ENCODE measurements at regions not wholly inside any gene's neighbourhood (a gene's known extent, or its start where the extent isn't known, plus 50 kb on each side); places are given as distances from the start of the nearest gene placed in this dataset.
"Not testable (repeated sequence)": the region's sequence is repeated elsewhere in the genome, so short reads cannot be mapped to it uniquely, and the experiment has no call there.

DNA sequence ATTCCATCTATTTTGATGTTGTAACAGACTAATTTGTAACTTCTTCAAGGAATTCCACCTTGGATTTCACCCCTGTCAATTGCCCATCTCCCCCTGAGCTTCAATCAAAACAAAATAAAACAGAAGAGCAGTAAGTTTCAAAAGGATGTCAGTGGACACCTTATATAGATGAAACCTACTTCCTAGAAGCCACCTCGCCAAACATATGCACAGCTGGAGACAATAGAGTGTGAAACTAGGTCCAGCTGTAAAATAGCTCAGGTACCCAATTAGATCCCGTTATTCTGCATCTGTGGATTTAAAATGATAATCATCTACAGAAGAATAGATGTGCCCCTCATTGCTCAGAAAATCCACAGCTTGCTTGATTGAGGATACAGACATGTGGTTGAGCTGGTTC lies 598.6 kb downstream of the SH2D4B start:
- no peak for DNase-seq

GRCh38 chr10:81145975-81146374 lies 608.3 kb downstream of the SH2D4B start:
- no peak for DNase-seq

DNA sequence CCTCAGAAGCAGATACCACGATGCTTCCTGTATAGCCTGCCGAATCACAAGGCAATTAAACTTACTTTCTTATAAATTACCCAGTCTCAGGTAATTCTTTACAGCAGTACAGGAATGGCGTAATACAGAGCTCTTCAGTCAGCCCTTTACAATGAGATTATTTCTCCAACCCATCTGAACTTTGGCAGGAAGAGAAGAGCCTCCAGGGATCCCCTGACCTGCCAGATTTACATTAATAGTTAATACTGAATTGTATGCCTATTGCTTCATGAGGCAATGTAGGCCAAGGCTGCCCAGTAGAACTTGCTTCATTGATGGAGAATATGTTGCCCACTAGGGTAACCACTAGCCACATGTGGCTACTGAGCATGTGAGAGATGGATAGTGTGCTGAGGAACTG lies 608.7 kb downstream of the SH2D4B start:
- DNase-seq = no peak

DNA sequence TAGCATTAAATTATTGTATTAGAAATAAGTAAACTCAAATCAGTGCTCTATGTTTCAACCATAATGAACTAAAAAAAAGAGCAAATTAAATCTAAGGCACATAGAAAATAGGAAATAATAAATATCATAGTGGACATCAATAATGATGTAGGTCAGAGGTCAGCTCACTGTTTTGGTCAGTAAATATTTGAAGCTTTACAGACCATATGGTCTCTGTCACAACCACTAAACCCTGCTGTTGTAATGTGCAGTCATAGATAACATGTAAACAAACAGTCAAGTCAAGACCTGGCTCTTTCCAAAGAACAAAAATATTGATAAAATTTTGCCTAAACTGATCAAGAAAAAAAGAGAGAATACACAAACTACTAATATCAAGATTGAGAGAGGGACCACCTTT lies 615.0 kb downstream of the SH2D4B start:
- DNase-seq = no peak

DNA sequence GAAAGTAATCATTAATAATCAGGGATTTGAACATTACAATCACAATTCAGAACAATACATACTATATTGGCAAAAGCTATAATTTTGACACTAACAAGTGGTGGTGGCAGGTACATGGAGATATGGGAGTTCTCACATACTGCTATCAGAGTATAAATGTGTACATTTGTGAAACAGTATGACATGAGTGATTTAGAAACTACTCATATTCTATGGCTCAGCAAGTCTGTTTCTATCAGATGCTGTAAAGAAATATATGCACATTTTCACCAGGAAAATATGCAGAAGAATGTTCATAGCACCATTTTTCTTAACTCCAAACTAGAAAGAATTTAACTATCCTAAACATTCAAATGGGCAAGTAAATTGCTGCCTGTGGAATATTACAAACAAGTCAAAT lies 620.0 kb downstream of the SH2D4B start:
- no peak for DNase-seq

DNA sequence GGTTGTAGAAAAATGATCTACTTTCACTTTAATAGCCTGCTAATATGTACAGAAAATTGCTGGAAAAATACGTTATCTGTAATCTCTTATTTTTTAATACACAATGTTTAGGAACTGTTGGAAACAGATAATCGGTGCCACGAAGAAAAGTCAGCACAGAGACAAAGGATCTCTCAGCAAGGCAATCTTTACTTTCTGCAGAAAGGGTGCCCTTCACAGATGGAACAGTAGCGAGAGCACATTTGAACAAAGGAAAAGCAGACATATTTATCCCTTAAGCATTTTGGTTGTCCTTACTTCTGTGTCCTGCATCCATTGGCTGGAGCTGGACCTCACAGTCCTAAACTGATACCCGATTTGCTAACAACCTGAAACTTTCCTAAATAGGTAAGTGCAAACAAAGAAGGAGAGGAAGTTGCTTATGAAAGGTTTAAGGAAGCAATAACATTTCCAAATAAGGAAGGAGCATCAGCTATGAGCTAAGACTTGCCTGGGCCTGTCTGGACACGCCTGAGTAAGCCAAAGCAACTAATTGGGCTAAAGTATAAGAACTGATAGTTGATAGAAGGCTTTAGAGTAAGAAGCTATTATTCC lies 640.0 kb downstream of the SH2D4B start:
- no peak for DNase-seq

- DNase-seq = no peak
Measured at GRCh38 chr10:81179324-81179723, 641.6 kb downstream of the SH2D4B start.

DNA sequence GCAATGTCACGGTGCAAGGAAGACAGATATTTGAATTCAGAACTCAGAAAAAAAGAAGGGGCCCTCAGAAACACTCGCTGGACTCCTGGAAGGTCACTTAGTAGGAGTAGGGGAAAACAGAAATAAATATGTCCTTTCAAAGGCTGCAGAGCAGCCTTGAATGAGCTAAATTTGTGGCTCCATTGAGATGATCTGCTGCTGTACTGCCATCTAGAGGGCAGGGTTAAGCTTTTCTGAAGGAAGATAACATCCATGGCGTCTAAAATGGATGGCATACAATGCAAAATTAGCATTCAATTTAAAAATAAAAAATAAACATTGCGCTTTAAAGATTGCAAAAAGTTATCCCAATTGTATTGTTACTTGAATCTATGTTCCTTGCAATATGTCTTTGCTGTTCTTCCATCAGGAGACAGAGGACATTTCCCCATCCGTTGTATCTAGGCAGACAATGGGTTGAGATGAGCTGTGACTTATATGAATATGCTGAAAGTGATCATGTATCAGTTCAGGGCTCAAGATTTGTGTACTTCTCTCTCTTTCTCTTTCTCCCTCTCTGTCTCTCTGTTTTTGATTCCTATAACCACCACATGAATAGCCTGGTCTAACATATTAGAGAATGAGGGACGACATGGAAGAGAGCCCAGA lies 642.2 kb downstream of the SH2D4B start:
- no peak for DNase-seq

DNA sequence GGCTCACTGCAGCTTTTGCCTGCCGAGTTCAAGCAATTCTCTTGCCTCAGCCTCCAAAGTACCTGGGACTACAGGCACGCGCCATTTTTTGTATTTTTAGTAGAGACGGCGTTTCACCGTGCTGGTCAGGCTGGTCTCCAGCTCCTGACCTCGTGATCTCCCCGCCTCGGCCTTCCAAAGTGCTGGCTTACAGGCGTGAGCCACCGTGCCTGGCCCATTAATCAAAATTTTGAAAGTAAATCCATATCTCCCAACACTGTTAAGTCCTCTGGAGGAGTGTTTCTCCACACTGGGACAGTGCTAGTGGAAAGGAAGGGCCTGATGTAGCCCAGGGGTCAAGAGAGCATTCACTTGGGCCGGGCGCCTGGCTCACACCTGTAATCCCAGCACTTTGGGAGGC lies 644.6 kb downstream of the SH2D4B start:
- no peak for DNase-seq

DNA sequence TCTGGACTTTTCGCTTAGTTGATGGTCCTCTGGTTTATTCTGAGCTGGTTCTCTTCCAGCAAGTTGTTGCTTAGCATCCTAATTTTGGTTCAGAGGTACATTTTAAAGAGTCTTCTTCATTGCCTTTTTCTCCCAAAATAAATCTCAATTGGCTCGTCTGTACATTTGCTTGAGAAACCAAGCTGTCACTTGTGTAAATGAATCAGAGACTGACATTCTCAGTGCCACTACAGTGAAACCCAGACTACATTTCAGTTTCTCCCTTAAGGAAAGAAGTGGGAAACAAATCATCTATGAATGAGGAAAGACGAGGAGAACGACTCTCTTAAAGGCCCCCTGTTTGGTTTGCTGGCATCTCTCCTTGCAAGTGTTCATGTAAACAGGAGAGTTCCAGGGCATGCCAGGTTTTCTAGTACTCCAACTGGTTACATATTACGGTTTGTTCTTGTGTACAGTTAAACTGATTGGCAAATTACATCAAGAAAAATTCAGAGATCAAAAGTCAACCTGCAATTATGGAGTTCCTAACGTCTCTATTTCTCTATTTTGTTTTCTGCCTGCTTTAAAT lies 654.6 kb downstream of the SH2D4B start:
- no peak for DNase-seq

GRCh38 chr10:81200801-81201200 lies 663.1 kb downstream of the SH2D4B start:
- no peak for DNase-seq

DNA sequence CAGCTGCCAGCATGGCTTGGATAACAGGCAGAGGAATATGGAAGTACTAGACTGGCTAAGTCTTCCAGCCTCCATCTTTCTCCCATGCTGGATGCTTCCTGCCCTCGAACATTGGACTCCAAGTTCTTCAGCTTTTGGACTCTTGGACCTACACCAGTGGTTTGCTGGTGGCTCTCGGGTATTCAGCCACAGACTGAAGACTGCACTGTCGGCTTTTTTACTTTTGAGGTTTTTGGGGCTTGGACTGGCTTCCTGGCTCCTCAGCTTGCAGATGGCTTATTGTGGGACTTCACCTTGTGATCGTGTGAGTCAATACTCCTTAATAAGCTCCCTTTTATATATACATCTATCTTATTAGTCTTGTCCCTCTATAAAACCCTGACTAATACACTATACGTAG lies 667.6 kb upstream of the NRG3 start:
- DNase-seq = not testable (repeated sequence)

DNA sequence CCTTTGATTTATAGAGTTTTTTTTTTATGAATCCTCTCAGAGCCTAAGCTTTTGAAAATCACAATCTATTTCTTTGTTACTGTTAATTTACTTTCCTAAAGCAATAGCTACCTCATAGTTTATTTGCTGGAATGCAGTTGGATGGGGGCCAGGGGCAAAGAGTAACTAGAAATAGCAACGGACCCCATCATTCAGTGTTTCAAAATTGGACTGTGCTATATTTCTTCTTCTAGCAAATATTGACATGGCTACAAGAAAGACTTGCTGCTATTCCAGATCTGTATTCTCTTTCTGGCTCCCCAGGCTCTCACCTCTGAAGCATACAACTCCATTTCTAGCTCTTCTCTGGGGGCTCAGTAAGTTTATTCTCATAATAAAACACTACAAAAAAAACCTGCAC lies 661.6 kb upstream of the NRG3 start:
- no peak for DNase-seq

GRCh38 chr10:81215498-81215897 lies 659.5 kb upstream of the NRG3 start:
- DNase-seq = no peak

- DNase-seq = no peak
Measured at GRCh38 chr10:81216949-81217348, 658.0 kb upstream of the NRG3 start.

DNA sequence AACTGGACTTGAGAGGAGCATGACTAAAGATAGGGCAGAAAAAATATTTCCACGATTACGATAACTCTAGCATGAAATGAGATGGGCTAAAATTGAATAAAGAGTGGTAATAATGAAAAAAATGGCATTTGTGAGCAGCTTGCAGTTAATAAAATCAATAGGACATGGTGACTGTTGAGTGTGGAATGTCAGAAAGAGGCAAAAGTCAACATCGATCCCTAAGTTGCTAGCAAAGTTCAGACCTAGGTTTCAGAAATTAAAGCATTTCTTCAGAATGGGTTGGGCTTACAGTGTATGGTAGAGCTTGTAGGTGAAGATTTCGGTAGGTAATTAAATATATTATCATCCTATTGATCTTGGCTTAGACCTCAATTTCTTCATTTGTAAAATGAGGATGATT lies 656.7 kb upstream of the NRG3 start:
- DNase-seq = no peak

- DNase-seq = no peak
Measured at GRCh38 chr10:81219758-81220157, 655.2 kb upstream of the NRG3 start.

DNA sequence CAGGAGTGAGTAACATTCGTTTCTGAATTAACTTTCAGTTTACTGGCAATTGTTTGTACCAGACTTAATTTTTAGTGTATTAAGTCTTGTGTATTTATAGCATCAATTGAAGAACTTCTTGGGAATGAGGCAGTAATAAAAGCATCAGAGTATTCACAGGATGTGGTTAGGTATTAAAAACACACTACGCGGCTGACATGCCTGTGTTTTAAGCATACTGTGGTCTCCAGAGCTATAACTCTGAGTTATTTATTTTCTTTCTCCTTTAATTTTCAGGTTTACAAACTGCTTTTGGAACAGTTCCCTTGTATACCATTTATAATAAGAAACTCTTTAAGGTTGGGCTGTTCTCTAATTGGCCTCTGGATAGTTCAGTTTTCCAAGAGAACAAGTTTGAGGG lies 626.1 kb upstream of the NRG3 start:
- no peak for DNase-seq

- DNase-seq = no peak
Measured at GRCh38 chr10:81251457-81252115, 623.4 kb upstream of the NRG3 start.

DNA sequence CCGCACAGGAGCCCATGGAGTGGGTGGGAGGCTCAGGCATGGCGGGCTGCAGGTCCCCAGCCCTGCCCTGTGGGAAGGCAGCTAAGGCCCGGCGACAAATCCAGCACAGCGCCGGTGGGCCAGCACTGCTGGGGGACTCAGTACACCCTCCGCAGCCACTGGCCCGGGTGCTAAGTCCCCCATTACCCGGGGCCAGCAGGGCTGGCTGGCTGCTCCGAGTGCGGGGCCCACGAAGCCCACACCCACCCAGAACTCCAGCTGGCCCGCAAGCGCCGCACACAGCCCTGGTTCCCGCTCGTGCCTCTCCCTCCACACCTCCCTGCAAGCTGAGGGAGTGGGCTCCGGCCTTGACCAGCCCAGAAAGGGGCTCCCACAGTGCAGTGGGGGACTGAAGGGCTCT lies 610.0 kb upstream of the NRG3 start:
- DNase-seq = not testable (repeated sequence)

- DNase-seq = no peak
Measured at GRCh38 chr10:81270051-81270450, 604.9 kb upstream of the NRG3 start.

DNA sequence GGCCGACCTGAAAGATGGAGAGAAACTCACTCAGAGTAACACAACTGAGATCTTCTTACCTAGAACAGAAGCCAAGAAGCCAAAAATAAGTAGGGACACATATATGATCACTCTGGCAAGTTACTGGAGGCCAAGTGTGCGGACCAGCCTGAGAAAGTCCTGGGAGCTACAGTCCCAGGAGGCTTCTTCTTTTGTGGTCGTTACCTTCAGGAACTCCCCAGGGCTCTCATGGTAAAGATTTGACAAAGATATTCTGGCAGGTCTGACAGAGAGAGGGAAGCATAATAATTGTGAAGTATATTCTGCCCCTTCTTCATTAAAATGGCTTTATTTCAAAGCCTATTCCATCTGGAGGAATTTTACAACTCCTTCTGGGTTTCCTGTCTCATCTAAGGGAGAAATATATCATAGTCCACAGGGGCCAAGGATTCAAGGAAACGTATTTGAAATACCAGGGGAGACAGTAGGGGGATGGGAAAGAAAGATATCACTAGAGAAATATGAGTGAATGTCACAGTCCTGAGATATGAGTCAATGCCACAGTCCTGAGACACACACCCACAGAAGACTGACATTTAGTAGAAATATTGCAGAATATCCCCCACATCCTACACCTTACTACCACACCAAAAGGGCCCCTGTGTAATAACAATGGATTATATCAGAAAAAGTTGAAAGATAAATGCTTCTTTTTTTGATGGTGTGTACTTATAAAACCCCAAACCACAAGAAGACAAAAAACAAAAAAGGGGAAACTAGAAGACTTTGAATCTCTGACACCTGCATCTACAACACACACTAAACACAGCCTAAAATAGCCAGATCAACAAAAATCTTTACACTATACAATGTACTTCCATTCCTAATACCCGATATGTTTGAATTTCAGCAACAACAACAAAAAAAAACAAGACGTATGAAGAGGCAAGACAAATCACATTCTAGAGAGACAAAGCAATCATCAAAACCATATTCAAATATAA lies 594.2 kb upstream of the NRG3 start:
- no peak for DNase-seq

DNA sequence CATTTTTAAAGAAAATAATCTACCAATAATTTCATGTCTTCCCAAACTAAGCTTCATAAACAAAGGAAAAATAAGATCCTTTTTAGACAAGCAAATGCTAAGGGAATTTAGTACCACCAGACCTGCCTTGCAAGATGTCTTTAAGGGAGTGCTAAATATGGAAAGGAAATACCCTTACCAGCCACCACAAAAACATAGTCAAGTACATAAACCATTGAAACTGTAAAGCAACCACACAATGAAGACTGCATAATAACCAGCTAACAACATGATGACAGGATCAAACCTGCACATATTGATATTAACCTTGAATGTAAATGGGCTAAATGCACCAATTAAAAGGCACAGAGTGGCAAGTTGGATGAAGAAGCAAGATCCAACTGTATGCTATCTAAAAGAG lies 586.5 kb upstream of the NRG3 start:
- no peak for DNase-seq

All from KG1 (cell line).